ENCODE measurements at regions not wholly inside any gene's neighbourhood (a gene's known extent, or its start where the extent isn't known, plus 50 kb on each side); places are given as distances from the start of the nearest gene placed in this dataset.

DNA sequence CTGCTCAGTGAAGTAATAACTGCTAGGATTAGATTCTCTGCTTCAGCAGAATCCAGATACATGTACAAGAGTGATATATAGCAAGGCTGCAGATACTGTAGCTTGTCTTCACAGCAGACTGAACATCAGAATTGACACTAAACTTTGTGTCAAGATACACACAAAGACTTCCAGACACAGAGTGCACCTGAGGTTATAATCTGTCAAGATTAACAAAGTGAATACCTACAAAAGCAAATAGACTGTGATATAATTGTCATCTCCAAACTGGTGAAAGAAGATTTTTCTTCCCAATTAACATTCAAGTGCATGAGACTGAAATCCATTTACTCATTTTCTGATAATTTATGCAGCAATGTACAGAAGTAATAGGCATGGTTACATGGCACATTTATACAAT, 2266.5 kb upstream of the WWC1 start:
- H3K36me3 ChIP-seq (ENCODE audit: control insufficient read depth, insufficient read depth, low read length): no peaks in the 10 kb centered on the region
- TF ChIP-seq, protein P1, sequence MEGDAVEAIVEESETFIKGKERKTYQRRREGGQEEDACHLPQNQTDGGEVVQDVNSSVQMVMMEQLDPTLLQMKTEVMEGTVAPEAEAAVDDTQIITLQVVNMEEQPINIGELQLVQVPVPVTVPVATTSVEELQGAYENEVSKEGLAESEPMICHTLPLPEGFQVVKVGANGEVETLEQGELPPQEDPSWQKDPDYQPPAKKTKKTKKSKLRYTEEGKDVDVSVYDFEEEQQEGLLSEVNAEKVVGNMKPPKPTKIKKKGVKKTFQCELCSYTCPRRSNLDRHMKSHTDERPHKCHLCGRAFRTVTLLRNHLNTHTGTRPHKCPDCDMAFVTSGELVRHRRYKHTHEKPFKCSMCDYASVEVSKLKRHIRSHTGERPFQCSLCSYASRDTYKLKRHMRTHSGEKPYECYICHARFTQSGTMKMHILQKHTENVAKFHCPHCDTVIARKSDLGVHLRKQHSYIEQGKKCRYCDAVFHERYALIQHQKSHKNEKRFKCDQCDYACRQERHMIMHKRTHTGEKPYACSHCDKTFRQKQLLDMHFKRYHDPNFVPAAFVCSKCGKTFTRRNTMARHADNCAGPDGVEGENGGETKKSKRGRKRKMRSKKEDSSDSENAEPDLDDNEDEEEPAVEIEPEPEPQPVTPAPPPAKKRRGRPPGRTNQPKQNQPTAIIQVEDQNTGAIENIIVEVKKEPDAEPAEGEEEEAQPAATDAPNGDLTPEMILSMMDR (IDR thresholded peaks at IDR 0.05; ENCODE audit: insufficient read depth, low read length, severe bottlenecking): no peak
- FAIRE-seq: no peak
- H3K27me3 ChIP-seq (ENCODE audit: control insufficient read depth, insufficient read depth, low read length): no peaks in the 10 kb centered on the region
- DNase-seq (ENCODE audit: low read depth): no peak
- no peak overlapping the region for H3K4me3 ChIP-seq (ENCODE audit: low read depth, low read length)

DNA sequence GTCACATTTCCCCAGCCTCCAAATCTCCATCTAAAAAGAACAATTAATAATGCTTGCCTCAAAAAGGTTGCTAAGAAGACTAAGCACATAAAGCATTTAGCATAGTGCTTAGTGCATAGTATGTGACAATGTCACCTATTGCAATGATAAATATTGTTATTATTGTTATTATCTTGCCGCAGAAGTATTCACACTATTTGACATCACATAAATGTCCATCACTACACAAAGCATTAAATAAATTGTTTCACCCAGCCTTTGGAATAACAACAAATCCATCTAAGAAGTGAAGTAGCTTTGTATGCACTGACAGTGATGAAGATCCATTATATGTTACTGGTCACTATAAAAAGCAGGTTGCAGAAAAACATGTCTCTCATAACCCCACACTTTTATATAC, 2263.9 kb upstream of the WWC1 start:
- FAIRE-seq (no peak), DNase-seq (ENCODE audit: low read depth) (no peak)
- Histone ChIP-seq H3K4me3 (ENCODE audit: low read depth, low read length) (no peak overlapping the region), H3K27me3 (ENCODE audit: control insufficient read depth, insufficient read depth, low read length) (no peaks in the 10 kb centered on the region), H3K36me3 (ENCODE audit: control insufficient read depth, insufficient read depth, low read length) (no peaks in the 10 kb centered on the region)
- TF ChIP-seq, protein P1 (IDR thresholded peaks at IDR 0.05; ENCODE audit: insufficient read depth, low read length, severe bottlenecking): no peak

DNA sequence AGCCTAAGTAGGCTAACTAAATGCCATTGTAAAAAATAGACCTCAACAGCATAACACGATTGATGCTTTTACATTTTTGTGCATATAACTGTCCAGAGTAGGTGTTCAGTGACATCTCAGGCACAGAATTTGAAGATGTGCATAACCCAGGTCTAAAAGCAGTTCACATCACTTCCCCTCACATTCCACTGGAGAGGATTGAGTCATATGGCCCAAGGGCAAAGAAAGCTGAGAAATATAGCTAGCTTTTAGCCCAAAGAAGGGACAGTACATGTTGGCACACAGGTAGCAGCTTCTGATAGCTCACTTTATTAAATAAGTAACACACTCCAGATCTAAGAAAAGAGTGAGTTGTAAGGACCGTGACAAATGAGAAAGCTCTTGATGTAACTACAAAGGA, 2259.5 kb upstream of the WWC1 start:
- DNase-seq (ENCODE audit: low read depth) (peak; percentile 22), FAIRE-seq (no peak)
- no peak overlapping the region for H3K4me3 ChIP-seq (ENCODE audit: low read depth, low read length)
- H3K36me3 ChIP-seq (ENCODE audit: control insufficient read depth, insufficient read depth, low read length): no peaks in the 10 kb centered on the region
- TF ChIP-seq, protein P1 (IDR thresholded peaks at IDR 0.05; ENCODE audit: insufficient read depth, low read length, severe bottlenecking): no peak
- no peaks in the 10 kb centered on the region for H3K27me3 ChIP-seq (ENCODE audit: control insufficient read depth, insufficient read depth, low read length)

DNA sequence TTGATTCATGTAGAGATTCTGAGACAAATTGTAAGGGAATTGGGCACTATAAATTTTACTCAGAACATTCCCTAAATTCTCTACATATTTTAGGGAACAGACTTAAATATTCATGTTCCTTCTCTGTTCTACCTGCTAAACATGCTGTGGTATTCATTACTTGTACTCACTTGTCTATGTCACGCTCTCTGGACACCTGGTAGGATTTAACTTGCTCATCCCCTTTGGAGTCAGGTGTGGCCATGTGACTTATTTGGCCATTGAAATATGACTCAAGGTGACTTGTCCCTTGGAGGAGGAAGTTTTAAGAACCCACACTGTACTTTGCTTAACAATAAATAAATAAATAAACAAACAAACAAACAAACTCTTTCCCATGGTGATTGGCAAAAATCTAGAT, 2258.8 kb upstream of the WWC1 start:
- FAIRE-seq: no peak
- H3K4me3 ChIP-seq (ENCODE audit: low read depth, low read length): no peak overlapping the region
- H3K36me3 ChIP-seq (ENCODE audit: control insufficient read depth, insufficient read depth, low read length): no peaks in the 10 kb centered on the region
- peak; percentile 15 for DNase-seq (ENCODE audit: low read depth)
- no peaks in the 10 kb centered on the region for H3K27me3 ChIP-seq (ENCODE audit: control insufficient read depth, insufficient read depth, low read length)
- TF ChIP-seq, protein P1 (IDR thresholded peaks at IDR 0.05; ENCODE audit: insufficient read depth, low read length, severe bottlenecking): no peak

DNA sequence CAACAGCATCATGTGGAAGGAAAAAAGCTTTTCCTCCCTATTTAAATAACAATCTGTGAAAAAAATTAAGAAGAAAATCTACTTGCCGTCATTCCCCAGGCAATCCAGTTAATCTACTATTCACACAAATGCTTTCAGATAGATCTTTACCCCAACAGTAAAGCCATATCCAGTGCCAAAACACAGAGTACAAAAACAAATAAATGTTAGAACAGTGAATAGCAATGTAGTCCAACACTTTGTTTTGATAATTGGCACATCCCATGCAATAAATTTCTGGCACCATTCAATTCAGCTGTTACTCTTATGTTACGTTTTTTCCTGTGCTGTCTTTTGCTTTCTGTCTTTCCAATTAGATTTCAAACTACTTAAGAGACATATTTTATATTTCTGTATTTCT, 2245.5 kb upstream of the WWC1 start:
- no peaks in the 10 kb centered on the region for H3K27me3 ChIP-seq (ENCODE audit: control insufficient read depth, insufficient read depth, low read length)
- TF ChIP-seq, protein P1 (IDR thresholded peaks at IDR 0.05; ENCODE audit: insufficient read depth, low read length, severe bottlenecking): no peak
- no peak overlapping the region for H3K4me3 ChIP-seq (ENCODE audit: low read depth, low read length)
- DNase-seq (ENCODE audit: low read depth): no peak
- H3K36me3 ChIP-seq (ENCODE audit: control insufficient read depth, insufficient read depth, low read length): no peaks in the 10 kb centered on the region
- FAIRE-seq: no peak

DNA sequence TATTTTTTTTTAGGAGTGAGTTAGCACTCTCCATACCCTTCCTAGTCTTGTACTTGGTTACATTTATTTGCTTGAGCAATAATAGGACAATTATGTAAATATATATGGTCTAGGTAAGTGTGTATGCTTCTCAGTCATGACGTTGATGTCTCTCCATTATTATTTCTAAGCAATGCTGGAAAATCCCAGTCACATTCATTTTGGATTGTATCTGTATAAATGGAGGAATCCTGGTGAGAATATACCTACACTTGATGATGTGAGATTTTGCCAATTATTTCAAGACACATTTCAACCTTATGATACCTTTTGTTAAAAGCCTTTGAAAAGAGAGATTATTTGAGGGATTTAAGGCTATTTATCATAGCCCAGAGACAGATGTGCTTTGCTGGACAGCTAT, 2244.5 kb upstream of the WWC1 start:
- H3K27me3 ChIP-seq (ENCODE audit: control insufficient read depth, insufficient read depth, low read length): no peaks in the 10 kb centered on the region
- H3K4me3 ChIP-seq (ENCODE audit: low read depth, low read length): no peak overlapping the region
- FAIRE-seq: no peak
- no peak for DNase-seq (ENCODE audit: low read depth)
- H3K36me3 ChIP-seq (ENCODE audit: control insufficient read depth, insufficient read depth, low read length): no peaks in the 10 kb centered on the region
- TF ChIP-seq, protein P1 (IDR thresholded peaks at IDR 0.05; ENCODE audit: insufficient read depth, low read length, severe bottlenecking): no peak

Measured in bronchial epithelial cell (primary cell).